G401 (cell line): ENCODE measurements at regions not wholly inside any gene's neighbourhood (a gene's known extent, or its start where the extent isn't known, plus 50 kb on each side); places are given as distances from the start of the nearest gene placed in this dataset.
"Not testable (repeated sequence)": the region's sequence is repeated elsewhere in the genome, so short reads cannot be mapped to it uniquely, and the experiment has no call there.

Experiments used
- DNase-seq: peaks from one replicate; pipeline ENCODE4 v3.0.0-alpha.2; 2015; ENCODE audit warnings: low spot score
- in situ Hi-C: cut with HindIII; loops from 2 replicates; pipeline ENCODE4 v1.10.0; 2016; ENCODE audit warnings: low sequenced_read_pairs, mixed read lengths

DNA sequence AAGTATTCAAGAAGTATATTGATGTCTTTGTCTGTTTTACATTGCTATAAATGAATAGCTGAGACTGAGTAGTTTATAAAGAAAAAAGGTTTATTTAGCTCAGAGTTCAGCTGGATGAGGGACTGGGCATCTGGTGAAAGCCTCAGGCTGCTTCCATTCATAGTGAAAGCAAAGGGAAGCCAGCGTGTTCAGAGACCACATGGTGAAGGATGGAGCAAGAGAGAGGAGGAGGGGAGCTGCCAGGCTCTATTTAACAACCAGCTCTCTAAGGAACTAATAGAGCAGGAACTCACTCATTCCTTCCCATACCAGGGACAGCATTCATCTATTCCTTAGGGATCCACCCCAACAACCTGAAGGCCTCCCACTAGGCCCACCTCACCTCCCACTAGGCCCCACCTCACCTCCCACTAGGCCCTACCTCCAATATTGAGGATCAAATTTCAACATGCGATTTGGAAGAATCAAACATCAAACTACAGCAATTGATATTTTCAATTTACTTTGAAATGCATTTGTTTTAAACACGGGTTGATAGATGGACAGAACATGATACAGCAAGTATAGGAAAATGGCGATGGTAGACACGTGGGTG lies 167.5 kb upstream of the HES1 start:
- no peak for DNase-seq
- in situ Hi-C loops = no loop called here

DNA sequence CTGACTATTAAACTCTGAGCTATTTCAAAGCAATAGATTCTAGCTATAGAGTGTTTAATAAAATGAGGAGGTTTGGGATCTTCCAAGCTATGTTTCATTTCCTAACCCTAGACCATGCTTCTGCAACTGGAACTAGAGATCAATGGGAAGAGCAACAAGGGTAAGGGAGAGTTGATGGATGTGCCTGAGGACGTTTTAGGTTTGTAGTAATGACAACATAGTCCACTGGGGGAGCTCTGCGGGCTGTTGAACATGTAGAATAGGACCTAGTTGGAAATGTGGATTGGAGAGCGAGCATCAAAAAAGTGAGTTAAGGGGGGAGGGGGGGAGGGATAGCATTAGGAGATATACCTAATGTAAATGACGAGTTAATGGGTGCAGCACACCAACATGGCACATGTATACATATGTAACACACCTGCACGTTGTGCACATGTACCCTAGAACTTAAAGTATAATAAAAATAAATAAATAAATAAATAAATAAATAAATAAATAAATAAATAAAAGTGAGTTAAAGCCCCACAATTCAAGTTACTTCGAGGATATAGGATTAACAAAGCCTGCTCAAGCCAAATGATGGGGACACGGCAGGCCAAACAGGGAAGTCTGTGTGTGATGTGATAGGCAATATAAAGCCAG lies 165.7 kb upstream of the HES1 start:
- in situ Hi-C loops = not testable (repeated sequence)
- peak; percentile 15 for DNase-seq

DNA sequence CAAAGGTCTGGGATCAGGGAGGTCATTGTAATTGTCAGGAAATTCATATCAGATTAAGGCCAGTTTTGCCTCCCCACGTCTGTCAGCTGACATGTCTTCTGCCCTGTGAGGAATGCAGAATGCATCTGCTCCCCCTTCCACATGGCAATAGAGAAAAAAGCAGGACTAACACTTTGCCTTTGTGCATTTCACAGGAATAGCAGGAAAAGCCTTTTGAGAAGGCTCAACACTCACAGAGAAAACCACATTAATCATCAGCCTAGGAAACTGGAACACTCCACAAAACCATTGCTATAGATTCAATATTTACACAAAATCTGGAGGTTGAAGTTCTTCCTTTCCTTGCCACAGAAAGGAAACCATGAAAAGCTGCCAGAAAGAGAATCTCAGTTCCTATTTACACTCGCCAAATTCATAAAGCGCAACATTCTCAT lies 165.2 kb upstream of the HES1 start:
- no peak for DNase-seq
- in situ Hi-C loops = no loop called here

DNA sequence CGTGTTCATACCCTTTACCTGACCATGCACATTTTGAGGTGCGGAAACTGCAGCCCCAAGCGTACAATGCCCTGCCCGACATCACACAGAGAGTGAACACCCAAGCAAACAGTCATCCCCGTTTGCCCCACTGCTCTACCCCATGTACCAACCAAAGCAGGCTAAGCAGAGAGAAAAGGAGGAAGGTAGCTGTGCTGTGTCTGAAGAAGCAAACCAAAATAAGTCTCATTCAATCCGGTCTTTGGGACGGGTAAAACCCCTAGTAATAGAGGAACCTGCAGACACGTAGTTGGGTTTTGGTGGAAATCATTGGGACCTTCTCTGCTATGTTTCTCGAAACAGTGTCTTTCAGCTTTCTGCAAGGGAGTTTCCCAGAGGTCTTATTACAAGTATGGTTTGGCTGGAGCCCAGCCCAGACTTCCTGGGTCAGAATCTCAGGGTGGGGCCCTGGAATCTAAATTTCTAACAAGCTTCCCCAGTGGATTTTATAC lies 164.6 kb upstream of the HES1 start:
- no peak for DNase-seq
- in situ Hi-C loops = no loop called here

DNA sequence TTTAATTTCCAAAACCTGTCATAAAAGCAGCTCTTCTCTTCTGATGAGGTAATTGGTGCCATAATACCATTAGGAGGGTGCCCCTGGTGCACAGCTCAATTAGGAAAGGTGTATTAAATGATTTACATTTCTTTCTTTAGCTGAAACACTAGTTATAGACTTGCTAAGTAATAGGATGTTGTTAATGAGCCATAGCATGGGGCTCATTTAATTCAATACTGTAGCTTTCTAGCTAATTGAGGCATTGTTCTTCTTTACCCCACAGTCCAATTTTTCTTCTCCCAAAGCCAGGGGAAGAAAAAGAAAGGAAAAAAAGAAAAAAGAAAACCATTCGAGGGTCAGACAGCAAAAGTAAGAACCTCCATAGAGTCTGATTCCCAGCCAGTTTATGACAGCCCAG lies 164.0 kb upstream of the HES1 start:
- in situ Hi-C loops = no loop called here
- no peak for DNase-seq

DNA sequence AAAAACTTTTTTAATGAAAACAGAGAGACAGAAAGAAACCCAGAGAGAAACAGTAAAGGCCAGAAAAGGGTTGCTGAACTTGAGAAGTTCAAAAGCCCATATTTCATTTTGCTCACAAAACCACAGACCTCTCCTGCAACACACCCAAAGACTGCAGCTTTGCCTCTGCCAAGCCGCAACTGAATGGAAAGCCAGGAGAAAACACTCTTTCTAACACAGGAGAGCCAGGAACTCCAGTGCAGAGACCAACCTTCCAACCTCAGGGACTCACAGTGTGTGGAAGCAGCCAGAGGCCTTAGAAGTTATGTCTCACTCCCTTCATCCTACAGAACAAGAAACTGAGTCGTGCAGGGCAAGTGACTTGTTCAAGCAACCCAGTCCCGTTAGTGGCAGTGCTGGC lies 163.1 kb upstream of the HES1 start:
- DNase-seq = no peak
- in situ Hi-C loops = no loop called here

DNA sequence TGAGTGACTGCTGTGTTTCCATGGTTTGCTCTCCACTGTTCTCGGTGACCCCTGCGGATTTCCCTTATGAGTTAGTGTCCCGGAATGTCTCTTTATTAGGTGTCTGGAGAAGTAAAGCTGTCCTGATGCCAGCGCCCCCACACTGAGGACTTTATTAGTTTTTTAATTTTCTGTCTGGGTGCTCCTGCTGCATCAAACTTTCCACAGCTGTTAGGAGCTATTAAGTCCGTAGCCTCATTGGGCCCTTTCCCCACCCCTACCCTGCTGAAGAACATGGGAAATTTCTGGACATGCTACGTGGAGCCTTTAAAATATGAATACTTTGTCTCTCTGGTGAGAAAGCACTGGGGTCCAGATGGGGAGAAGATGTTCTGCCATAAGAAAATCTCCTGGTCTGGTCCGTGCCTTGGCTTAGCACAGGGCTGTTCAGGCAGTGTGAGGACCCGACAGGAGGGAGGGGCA lies 161.7 kb upstream of the HES1 start:
- in situ Hi-C loops = no loop called here
- no peak for DNase-seq

DNA sequence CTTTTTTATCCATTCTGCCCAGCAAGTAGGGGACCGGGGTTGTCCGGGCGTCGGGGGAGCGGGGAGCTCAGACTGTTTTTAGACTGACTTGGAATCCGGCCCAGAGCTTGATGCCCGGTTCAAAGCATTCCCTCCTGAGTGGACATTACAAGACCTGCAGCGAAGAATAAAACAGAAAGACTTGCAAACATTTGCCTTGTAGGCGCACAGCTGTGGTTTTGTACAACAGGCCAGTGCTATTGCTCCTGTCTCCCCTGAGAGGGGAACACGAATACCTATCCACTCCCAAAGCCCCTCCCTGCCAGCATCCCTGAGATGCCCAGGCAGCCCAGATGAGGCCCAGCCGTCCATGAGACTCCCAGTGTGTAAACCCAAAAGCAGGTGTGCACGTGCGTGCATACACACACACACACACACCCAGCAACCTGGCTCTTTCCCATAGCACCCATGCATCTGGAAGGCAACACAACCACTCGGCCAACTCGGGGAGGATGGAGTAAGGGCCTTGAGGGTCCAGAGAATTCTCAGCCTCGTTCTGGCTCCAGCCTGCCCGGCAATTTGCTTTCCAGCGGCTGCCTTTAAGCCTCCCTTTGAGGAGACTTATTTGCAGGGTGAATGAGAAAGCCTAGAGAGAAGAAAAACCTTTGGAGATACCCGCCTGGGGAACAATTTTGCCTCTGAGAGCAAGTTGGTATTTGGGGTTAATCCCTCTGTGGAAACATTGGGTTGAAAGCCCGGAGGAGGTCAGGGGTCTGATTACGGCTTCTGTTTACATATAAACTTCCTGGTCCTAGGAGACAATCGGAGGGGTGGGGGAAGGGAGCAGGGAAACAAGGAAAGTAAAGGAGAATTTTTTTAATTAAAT lies 161.0 kb upstream of the HES1 start:
- in situ Hi-C loops = no loop called here
- DNase-seq = no peak

DNA sequence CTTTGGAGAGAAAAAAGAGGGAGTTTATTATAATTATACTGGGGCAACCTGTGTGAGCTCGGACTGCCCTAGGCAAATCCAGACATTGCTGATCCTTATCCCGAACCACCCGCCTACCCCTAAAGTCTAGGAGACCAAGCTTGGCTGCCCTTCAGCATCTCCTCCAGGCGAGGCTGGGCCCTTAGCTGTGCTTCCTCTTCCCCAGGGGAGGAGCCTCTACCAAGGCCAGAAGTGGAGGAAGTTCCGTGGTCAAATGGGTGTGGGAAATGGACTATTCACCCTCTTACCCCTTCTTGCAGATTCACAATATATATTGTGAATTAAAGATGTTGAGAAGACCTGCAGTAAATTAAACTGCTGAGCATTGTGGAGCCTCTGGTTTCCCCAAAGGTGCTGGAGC lies 158.3 kb upstream of the HES1 start:
- no peak for DNase-seq
- in situ Hi-C loops = no loop called here

DNA sequence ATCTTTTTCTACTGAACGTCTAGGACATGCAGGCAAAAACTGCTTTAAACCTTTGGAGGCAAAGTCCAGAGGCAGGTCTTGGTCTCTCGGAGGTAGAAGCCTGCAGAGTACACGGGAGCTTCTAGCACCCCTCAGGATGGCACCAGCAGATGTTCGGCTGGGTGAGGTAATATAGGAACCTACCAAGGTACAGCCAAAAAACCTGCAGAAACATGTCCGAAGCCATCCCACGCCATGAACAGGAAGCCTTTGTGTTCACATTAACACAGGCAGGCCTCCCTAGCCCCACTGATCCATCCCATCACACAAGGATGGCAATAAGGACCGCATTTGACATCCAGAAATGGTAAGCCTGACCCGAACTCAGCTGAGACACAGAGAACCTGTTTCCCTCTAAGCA lies 157.9 kb upstream of the HES1 start:
- no peak for DNase-seq
- in situ Hi-C loops = no loop called here

DNA sequence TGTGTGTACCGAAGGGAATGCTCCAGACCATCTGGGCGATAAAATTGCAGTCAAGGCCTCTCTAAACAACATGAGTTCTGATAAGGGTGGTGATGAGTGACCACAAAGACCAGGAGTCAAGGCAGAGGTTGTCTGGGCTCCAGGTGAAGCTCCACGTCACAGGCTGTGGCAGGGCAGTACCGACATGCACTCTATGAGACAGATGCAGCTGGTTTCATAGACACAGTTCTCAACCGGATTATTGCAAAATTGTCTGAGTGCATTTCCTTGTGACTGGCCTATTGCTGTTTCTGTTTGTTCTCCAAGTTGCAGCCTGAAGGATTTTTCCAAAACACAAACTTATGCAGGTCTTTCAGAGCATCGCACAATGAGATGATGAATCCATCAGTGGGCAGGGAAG lies 157.5 kb upstream of the HES1 start:
- DNase-seq = no peak
- in situ Hi-C loops = no loop called here

DNA sequence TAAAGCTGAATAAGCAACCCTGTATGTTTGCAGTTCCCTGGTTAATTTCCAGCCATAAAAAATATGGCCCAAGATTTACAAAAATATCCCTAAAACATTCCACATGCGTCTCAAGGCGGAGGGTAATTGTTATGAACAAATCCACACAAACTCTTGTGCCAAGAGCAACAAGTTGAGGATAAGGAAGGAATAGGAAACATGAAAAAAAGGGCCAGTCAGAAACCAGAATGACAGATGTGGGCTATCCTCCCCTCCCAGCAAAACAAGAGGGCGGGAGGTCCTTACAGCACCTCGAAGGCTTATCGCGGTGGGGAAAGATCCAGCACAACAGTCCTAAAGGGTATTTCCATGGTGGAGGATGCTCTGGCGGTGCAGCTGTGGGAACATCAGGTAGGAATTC lies 155.6 kb upstream of the HES1 start:
- no peak for DNase-seq
- in situ Hi-C loops = loop anchor here (10.0 kb wide), 1 partner anchor 154 kb away; the partner anchor contains the start of gene HES1

DNA sequence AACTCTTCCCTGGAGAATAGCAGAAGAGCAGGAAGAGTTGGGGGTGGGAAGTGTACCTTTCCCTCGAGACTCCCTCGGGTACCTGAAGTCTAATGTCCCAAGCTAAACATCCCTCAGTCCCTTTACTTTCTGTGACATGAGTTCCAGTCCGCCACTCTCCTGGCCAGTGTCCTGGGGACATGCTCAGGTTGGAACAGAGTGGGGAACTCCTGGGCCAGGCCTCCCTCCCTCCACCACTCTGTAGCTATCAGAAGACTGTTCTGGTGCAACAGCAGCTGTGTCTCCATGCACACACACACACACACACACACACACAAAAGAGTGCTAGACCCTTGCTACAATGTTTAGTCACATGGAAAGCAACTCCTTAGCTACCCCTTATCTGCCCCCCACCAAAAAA lies 155.0 kb upstream of the HES1 start:
- no peak for DNase-seq
- in situ Hi-C loops = loop anchor here (10.0 kb wide), 1 partner anchor 154 kb away; the partner anchor contains the start of gene HES1

DNA sequence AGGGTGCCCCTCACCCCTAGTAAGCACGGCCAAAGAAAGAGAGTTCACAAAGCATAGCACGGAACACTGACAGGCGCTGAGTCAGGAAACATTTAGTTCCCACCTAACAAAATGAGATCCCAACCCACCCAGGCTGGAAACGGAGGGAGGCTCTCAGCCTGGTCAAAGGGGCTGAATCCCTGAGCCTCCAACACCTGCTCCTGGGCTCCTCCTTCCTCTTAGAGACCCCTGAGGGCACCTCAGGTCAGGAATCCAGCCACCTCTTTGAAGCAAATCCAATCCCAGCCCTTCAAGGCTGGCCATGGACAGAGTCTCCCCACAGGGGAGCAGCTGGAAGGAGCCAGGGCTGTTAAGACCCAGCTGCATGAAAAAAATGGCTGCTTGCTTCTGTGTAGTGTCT lies 154.4 kb upstream of the HES1 start:
- in situ Hi-C loops = loop anchor here (10.0 kb wide), 1 partner anchor 153 kb away; the partner anchor contains the start of gene HES1
- DNase-seq = no peak

DNA sequence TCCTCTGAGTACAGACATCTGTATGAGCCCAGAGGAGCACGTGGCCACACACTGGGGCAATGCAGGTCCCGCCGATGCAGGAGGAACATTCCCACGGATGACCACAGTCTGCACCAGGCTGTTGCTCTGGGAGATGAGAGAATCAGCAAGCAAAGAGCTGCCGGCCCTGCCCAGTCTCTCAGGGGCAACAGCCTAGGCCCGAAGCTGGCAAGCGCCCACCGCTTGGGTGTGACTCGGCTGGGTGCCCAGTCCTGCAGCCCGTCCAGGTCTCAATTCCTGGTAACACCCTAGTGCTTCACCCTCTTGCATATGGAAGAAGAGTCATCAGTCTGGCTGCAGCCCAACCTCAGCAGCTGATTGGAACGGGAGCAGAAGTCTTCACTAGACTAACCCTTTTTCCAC lies 153.7 kb upstream of the HES1 start:
- peak; percentile 12 for DNase-seq
- in situ Hi-C loops = loop anchor here (10.0 kb wide), 1 partner anchor 153 kb away; the partner anchor contains the start of gene HES1

DNA sequence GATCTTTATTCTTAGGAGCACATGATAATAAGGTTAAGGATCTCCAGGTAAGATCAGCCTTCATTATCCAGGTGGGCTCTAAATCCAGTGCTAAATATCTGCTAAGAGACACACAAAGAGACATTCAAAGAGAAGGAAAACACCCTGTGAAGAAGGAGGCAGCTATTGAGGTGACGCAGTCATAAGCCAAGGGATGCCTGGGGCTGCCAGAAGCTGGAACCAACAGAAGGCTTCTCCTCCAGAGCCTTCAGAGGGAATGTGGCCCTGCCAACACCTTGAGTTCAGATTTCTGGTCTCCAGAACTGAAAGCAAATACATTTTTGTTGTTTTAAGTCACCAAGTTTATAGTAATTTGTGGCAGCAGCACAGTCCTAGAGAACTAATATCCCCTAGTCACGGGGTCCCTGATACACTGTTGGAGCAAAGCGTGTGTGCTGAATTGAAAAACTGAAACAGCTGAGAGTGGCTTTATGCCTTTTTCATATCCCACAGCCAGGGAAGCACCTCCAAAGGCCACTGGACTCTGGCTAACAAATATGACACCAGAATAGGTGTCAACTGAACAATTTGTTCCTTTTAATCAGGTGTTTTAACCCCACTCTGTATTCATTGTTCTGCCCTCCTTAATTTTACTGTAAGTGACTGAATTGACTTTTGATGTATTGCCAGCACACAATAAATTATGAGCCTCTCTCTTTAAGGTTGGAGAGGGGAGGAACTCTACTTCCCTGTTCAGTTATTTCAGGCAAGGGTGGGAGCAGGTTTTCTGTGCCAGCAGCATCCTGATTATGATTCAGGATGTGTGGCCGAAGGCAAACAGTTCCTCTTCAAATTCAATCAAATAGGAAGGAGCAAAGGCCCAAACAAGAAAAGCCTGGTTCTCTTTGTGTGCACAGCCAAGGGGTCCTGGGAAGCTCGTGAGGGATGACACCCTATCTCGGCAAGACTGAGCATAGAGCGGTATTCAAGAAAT lies 151.8 kb upstream of the HES1 start:
- DNase-seq = no peak
- in situ Hi-C loops = loop anchor here (10.0 kb wide), 1 partner anchor 151 kb away; the partner anchor contains the start of gene HES1

DNA sequence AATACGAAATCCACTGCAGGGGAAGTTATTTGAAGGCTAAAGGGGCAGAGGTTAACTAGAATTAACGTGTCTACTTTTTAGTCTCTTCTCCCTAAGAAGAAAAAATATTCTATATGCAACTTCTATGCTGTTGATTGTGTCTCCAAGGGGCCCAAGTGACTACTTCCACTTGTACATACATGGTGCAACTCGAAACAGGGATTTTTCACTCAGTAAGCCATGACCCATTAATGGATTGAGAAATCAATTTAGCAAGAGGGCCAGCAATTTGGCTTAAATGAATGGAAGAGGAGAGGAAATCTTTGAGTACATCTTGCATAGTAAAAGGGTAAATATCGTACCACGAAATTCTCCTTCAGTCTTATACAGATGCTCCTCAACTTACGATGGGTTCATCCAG lies 151.1 kb upstream of the HES1 start:
- in situ Hi-C loops = loop anchor here (10.0 kb wide), 1 partner anchor 150 kb away; the partner anchor contains the start of gene HES1
- no peak for DNase-seq

DNA sequence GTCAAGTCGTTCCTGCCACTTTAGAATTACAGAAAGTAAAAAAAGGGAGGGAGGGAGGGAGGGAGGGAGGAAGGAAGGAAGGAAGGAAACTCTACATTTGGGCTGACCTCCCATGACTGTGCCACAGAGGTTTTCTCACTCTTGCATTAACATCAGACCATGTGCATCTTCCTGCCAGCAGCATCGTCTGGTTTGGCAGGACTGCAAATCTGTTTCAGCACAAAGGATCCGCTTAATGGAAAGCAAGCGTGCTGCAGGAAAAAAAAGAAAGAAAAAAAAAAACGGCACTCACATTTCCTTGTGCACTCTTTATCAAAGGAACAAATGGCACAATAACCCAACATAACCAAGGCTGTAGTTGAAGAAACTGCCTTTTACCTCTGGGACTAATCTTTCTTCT lies 148.8 kb upstream of the HES1 start:
- in situ Hi-C loops = loop anchor here (10.0 kb wide), 1 partner anchor 148 kb away; the partner anchor contains the start of gene HES1
- no peak for DNase-seq
